HL-60 (cell line): ENCODE measurements at regions not wholly inside any gene's neighbourhood (a gene's known extent, or its start where the extent isn't known, plus 50 kb on each side); places are given as distances from the start of the nearest gene placed in this dataset.

Experiments used
- DNase-seq, 2 experiments: peaks; one replicate each; pipeline ENCODE4 v3.0.0-alpha.2; 2010 to 2020; ENCODE audit warnings: low read depth in 1 of 2, low spot score in 1 of 2
- H3K27ac ChIP-seq: fragments of 250-450 bp; sonication (Bioruptor Pico); replicated peaks from 2 replicates; pipeline ENCODE4 v1.5.1; 2020; ENCODE audit warnings: mild to moderate bottlenecking, moderate library complexity
- H3K27me3 ChIP-seq: fragments of 250-450 bp; sonication (Bioruptor Pico); 2 replicates; pipeline ENCODE4 v1.5.1; 2021; ENCODE audit warnings: mild to moderate bottlenecking, moderate library complexity; ENCODE audit not compliant: insufficient read depth, poor library complexity, severe bottlenecking
- H3K4me3 ChIP-seq: replicated peaks from 2 replicates; pipeline ENCODE4 v1.5.1; 2011; ENCODE audit warnings: mild to moderate bottlenecking, control low read depth, low read length; ENCODE audit not compliant: insufficient read depth
- CTCF ChIP-seq: IDR thresholded peaks from one replicate; pipeline ENCODE4 v1.5.1; 2011; ENCODE audit warnings: low read length, control low read depth, inconsistent platforms; ENCODE audit not compliant: insufficient read depth
- GABPA ChIP-seq: IDR thresholded peaks from 2 replicates; pipeline ENCODE4 v1.6.1; 2012; ENCODE audit warnings: low read depth
- POLR2AphosphoS5 ChIP-seq: IDR thresholded peaks from 2 replicates; pipeline ENCODE4 v1.6.1; 2012; ENCODE audit warnings: low read depth
- SPI1 ChIP-seq: IDR thresholded peaks from 2 replicates; pipeline ENCODE4 v1.6.1; 2012; ENCODE audit warnings: low read depth, mild to moderate bottlenecking, borderline replicate concordance
- TF ChIP-seq, protein P1 (sequence below): IDR thresholded peaks from 2 replicates; pipeline ENCODE4 v1.6.1; 2012; ENCODE audit warnings: low read depth; ENCODE audit not compliant: insufficient replicate concordance

- peak; percentile 91 to 93 for DNase-seq
- Histone ChIP-seq H3K27me3 (no peaks in the 10 kb centered on the region), H3K27ac (peak overlapping the region; percentile 99), H3K4me3 (peak overlapping the region; percentile 76)
- TF ChIP-seq SPI1, result peak; percentile 71
- TF ChIP-seq POLR2AphosphoS5, result peak; percentile 72; the same call in 1 of the 2 replicates
- no peak for TF ChIP-seq GABPA
Observed at GRCh38 chr13:50123862-50124535, 108.8 kb downstream of the KCNRG start.

DNA sequence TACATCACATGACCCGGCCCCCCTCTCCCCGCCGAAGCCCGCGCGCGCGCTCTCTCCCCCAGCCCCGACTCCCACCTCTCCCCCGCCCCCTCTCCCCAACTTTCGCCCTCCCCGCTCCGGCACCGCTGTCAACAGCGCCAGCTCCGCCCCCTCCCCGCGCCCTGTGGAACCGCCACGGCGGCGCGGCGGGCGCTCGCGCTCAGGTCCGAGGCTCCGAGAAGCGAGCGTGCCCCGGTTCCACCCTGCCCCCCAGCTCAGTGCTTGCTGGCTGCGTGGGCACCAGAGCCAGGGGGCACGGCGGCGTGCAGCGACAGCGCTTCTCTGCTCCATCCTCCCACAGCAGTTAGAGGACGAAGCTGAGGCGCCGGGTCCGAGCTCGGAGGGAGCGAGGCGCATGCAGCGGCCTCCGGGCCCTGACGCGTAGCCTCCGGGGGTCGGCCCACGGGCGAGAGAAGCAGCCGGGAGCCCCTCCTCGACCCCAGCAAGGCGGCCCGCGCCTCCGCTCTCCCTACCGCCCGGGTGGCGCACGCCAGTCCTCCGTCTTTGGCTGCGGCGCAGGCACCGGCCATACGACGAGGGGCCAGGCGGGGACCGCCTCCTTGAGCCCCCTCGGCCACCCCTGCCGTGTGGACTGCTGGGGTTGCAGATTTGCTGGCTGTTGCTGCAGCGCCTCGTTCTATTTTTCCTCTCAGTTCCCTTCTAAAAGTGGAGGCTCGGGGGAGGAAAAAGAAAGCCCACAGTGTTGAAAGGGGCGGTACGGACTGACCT is 109.5 kb downstream of the KCNRG start:
- Histone ChIP-seq H3K27ac (peak overlapping the region; percentile 99), H3K4me3 (peak overlapping the region; percentile 76), H3K27me3 (no peaks in the 10 kb centered on the region)
- TF ChIP-seq GABPA (no peak), SPI1 (no peak), POLR2AphosphoS5 (peak; percentile 86), CTCF (no peak)
- TF ChIP-seq, protein P1, sequence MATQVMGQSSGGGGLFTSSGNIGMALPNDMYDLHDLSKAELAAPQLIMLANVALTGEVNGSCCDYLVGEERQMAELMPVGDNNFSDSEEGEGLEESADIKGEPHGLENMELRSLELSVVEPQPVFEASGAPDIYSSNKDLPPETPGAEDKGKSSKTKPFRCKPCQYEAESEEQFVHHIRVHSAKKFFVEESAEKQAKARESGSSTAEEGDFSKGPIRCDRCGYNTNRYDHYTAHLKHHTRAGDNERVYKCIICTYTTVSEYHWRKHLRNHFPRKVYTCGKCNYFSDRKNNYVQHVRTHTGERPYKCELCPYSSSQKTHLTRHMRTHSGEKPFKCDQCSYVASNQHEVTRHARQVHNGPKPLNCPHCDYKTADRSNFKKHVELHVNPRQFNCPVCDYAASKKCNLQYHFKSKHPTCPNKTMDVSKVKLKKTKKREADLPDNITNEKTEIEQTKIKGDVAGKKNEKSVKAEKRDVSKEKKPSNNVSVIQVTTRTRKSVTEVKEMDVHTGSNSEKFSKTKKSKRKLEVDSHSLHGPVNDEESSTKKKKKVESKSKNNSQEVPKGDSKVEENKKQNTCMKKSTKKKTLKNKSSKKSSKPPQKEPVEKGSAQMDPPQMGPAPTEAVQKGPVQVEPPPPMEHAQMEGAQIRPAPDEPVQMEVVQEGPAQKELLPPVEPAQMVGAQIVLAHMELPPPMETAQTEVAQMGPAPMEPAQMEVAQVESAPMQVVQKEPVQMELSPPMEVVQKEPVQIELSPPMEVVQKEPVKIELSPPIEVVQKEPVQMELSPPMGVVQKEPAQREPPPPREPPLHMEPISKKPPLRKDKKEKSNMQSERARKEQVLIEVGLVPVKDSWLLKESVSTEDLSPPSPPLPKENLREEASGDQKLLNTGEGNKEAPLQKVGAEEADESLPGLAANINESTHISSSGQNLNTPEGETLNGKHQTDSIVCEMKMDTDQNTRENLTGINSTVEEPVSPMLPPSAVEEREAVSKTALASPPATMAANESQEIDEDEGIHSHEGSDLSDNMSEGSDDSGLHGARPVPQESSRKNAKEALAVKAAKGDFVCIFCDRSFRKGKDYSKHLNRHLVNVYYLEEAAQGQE, result peak; percentile 26
- peak in 1 of 2 experiments; percentile 98 for DNase-seq

- peak in 1 of 2 experiments; percentile 47 for DNase-seq
- TF ChIP-seq GABPA (0 out of 2 replicates have a peak, but pooled peaks have one; percentile 19), SPI1 (no peak)
- Histone ChIP-seq H3K27ac (peak overlapping the region; percentile 99), H3K4me3 (peak overlapping the region; percentile 76), H3K27me3 (no peaks in the 10 kb centered on the region)
Observed at GRCh38 chr13:50125304-50125553, 110.0 kb downstream of the KCNRG start.

DNA sequence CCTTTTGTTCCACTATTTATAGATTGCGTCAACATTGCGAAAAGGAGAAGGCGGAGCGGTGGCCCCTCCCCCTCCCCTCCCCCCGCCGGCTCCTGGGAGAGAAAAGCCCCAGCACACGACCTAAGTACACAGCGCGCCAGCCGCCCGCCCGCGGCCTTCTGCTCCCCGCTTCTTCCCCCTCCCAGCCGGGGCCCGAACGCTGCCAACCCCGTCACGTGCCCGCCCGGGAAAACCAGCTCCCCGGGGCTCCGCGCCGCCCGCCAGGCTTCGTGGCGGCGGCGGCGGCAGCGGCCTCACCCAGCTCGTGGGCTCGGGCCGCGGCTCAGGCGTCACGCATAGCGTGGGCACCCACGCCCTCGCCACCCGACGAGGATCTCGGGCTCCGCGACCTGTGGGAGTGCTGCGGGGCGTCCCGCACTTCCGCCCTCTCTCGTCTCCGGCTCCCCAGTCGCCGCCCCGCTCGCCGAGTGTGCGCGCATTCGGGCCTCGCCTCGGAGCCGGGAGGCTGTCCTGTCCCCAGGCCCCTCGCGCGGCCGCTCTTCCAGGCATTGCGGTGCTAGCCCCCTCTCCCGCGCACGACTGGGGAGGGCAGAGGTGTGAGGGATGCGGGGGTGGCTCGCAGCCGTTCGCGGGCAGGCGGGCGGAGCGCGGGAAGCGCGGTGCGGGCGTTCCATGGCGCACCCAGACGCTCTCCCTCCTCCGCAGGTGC is 110.5 kb downstream of the KCNRG start:
- Histone ChIP-seq H3K4me3 (peak overlapping the region; percentile 76), H3K27ac (peak overlapping the region; percentile 99), H3K27me3 (no peaks in the 10 kb centered on the region)
- DNase-seq, result peak; percentile 85 to 98
- TF ChIP-seq GABPA (no peak), SPI1 (peak; percentile 39; the same call in 1 of the 2 replicates), CTCF (no peak), POLR2AphosphoS5 (peak; percentile 87)
- TF ChIP-seq, protein P1, result no peak
